H9 (cell line): ENCODE measurements at regions not wholly inside any gene's neighbourhood (a gene's known extent, or its start where the extent isn't known, plus 50 kb on each side); places are given as distances from the start of the nearest gene placed in this dataset.

ENCODE experiments used
- DNase-seq: peaks from one replicate; pipeline ENCODE4 v3.0.0-alpha.2; 2017
- H2AFZ ChIP-seq: one replicate; pipeline ENCODE4 v1.6.1; 2013; ENCODE audit warnings: mild to moderate bottlenecking, low read length, control low read depth, moderate library complexity
- H2AK5ac ChIP-seq: 2 replicates; pipeline ENCODE4 v1.6.1; 2013; ENCODE audit warnings: low read length, control low read depth, mixed read lengths; ENCODE audit not compliant: insufficient read length
- H2BK120ac ChIP-seq: one replicate; pipeline ENCODE4 v1.6.1; 2013; ENCODE audit warnings: low read depth, mild to moderate bottlenecking, low read length, control low read depth, inconsistent platforms; ENCODE audit not compliant: poor library complexity, severe bottlenecking
- H2BK12ac ChIP-seq: 2 replicates; pipeline ENCODE4 v1.6.1; 2013; ENCODE audit warnings: low read length, control low read depth, mixed read lengths, low read depth; ENCODE audit not compliant: insufficient read length
- H2BK15ac ChIP-seq: 2 replicates; pipeline ENCODE4 v1.6.1; 2013; ENCODE audit warnings: low read depth, low read length, control low read depth
- H2BK20ac ChIP-seq: one replicate; pipeline ENCODE4 v1.6.1; 2013; ENCODE audit warnings: low read depth, mild to moderate bottlenecking, low read length, control low read depth, inconsistent platforms; ENCODE audit not compliant: poor library complexity, severe bottlenecking
- H2BK5ac ChIP-seq: 2 replicates; pipeline ENCODE4 v1.6.1; 2013; ENCODE audit warnings: low read length, control low read depth, mixed read lengths; ENCODE audit not compliant: insufficient read length
- H3K14ac ChIP-seq: 2 replicates; pipeline ENCODE4 v1.6.1; 2013; ENCODE audit warnings: low read length, control low read depth; ENCODE audit not compliant: insufficient read depth
- H3K18ac ChIP-seq: 2 replicates; pipeline ENCODE4 v1.6.1; 2013; ENCODE audit warnings: low read depth, mild to moderate bottlenecking, mixed read lengths, low read length, control low read depth; ENCODE audit not compliant: insufficient read length
- H3K23ac ChIP-seq: 2 replicates; pipeline ENCODE4 v1.6.1; 2013; ENCODE audit warnings: low read length, control low read depth, mixed read lengths, low read depth; ENCODE audit not compliant: insufficient read length
- H3K23me2 ChIP-seq: 2 replicates; pipeline ENCODE4 v1.6.1; 2013; ENCODE audit warnings: low read depth, mild to moderate bottlenecking, mixed read lengths, low read length, control low read depth; ENCODE audit not compliant: insufficient read length, poor library complexity, severe bottlenecking
- H3K27ac ChIP-seq: 2 replicates; pipeline ENCODE4 v1.5.1; 2013; ENCODE audit warnings: low read length, control low read depth, mixed read lengths, low read depth; ENCODE audit not compliant: insufficient read length
- H3K27me3 ChIP-seq: 2 replicates; pipeline ENCODE4 v1.6.1; 2013; ENCODE audit warnings: low read length, control low read depth, inconsistent platforms; ENCODE audit not compliant: insufficient read depth
- H3K4ac ChIP-seq: 2 replicates; pipeline ENCODE4 v1.6.1; 2013; ENCODE audit warnings: low read depth, mild to moderate bottlenecking, control low read depth, inconsistent platforms, low read length, moderate library complexity
- H3K4me1 ChIP-seq: 2 replicates; pipeline ENCODE4 v1.6.1; 2013; ENCODE audit warnings: low read length, control low read depth, inconsistent platforms; ENCODE audit not compliant: insufficient read depth
- H3K4me2 ChIP-seq: 2 replicates; pipeline ENCODE4 v1.6.1; 2013; ENCODE audit warnings: low read length, control low read depth, mixed read lengths; ENCODE audit not compliant: insufficient read length, insufficient read depth
- H3K56ac ChIP-seq: 2 replicates; pipeline ENCODE4 v1.6.1; 2013; ENCODE audit warnings: low read depth, mild to moderate bottlenecking, mixed read lengths, low read length, control low read depth; ENCODE audit not compliant: insufficient read length
- H3K79me1 ChIP-seq: 2 replicates; pipeline ENCODE4 v1.6.1; 2013; ENCODE audit warnings: low read depth, mild to moderate bottlenecking, moderate library complexity, low read length, control low read depth, inconsistent platforms; ENCODE audit not compliant: insufficient read depth, poor library complexity, severe bottlenecking
- H3K79me2 ChIP-seq: 2 replicates; pipeline ENCODE4 v1.6.1; 2013; ENCODE audit warnings: low read length, control low read depth, inconsistent platforms; ENCODE audit not compliant: insufficient read depth
- H3K9ac ChIP-seq: 2 replicates; pipeline ENCODE4 v1.6.1; 2013; ENCODE audit warnings: low read length, control low read depth, mixed read lengths; ENCODE audit not compliant: insufficient read length; ENCODE audit errors: extremely low read depth
- H3K9me3 ChIP-seq: one replicate; pipeline ENCODE4 v1.6.1; 2013; ENCODE audit warnings: low read depth, low read length, inconsistent platforms; ENCODE audit not compliant: control insufficient read depth
- H3T11ph ChIP-seq: one replicate; pipeline ENCODE4 v1.6.1; 2013; ENCODE audit warnings: mild to moderate bottlenecking, low read length, control low read depth, inconsistent platforms
- H4K20me1 ChIP-seq: one replicate; pipeline ENCODE4 v1.6.1; 2013; ENCODE audit not compliant: control insufficient read depth, insufficient read length, insufficient read depth
- H4K5ac ChIP-seq: 2 replicates; pipeline ENCODE4 v1.6.1; 2013; ENCODE audit warnings: low read depth, mild to moderate bottlenecking, mixed read lengths, low read length, control low read depth; ENCODE audit not compliant: insufficient read length
- H4K8ac ChIP-seq: replicated peaks from 2 replicates; pipeline ENCODE4 v1.6.1; 2013; ENCODE audit warnings: low read length, control low read depth, mixed read lengths, low read depth; ENCODE audit not compliant: insufficient read length
- H4K91ac ChIP-seq: 2 replicates; pipeline ENCODE4 v1.6.1; 2013; ENCODE audit warnings: low read depth, mild to moderate bottlenecking, moderate library complexity, mixed read lengths, low read length, control low read depth; ENCODE audit not compliant: insufficient read length
- H3K27ac Mint-ChIP-seq, 3 experiments: 2 replicates in 2 of 3; 3 replicates in 1 of 3; pipeline ENCODE4 v1.8.0; 2020 to 2021; ENCODE audit warnings: mixed read lengths in 3 of 3, mild to moderate bottlenecking in 1 of 3, moderate library complexity in 1 of 3
- H3K27me3 Mint-ChIP-seq: 2 replicates; pipeline ENCODE4 v1.8.0; 2021; ENCODE audit warnings: low read depth, mild to moderate bottlenecking, moderate library complexity, mixed read lengths
- H3K36me3 Mint-ChIP-seq, 3 experiments: 2 replicates in 2 of 3; 3 replicates in 1 of 3; pipeline ENCODE4 v1.8.0; 2020 to 2021; ENCODE audit warnings: low read depth in 3 of 3, mixed read lengths in 3 of 3; ENCODE audit not compliant: insufficient read depth in 1 of 3
- H3K4me1 Mint-ChIP-seq, 2 experiments: 2 replicates each; pipeline ENCODE4 v1.8.0; 2020; ENCODE audit warnings: mixed read lengths in 2 of 2
- H3K4me3 Mint-ChIP-seq, 2 experiments: 2 replicates in 1 of 2; 3 replicates in 1 of 2; pipeline ENCODE4 v1.8.0; 2020 to 2021; ENCODE audit warnings: mild to moderate bottlenecking in 2 of 2, mixed read lengths in 2 of 2, moderate library complexity in 1 of 2
- H3K9me3 Mint-ChIP-seq, 2 experiments: 2 replicates in 1 of 2; 3 replicates in 1 of 2; pipeline ENCODE4 v1.8.0; 2020; ENCODE audit warnings: mild to moderate bottlenecking in 2 of 2, mixed read lengths in 2 of 2, moderate library complexity in 1 of 2
- CTCF ChIP-seq: fragments of 200-600 bp; sonication (generic); conservative IDR thresholded peaks from 3 replicates; pipeline ENCODE4 v1.8.0; 2021; ENCODE audit warnings: antibody characterized with exemption, mild to moderate bottlenecking
- WGBS: extraction: QIAGEN DNeasy Blood & Tissue Kit; methylation state at CpG from one replicate; pipeline ENCODE4 v1.1.7; 2013; ENCODE audit warnings: missing lambda C conversion rate, low lambda C conversion rate, mixed read lengths; ENCODE audit not compliant: insufficient read length; ENCODE audit errors: extremely low coverage; 5-methylcytosine and 5-hydroxymethylcytosine counted together

GRCh38 chr1:189597083-189597482, 880.6 kb downstream of the BRINP3 start:
- Histone ChIP-seq H4K8ac (no peak overlapping the region), H3T11ph (no peak overlapping the region), H3K18ac (no peak overlapping the region), H2AFZ (no peak overlapping the region), H2BK15ac (no peak overlapping the region), H3K27me3 (no peaks in the 10 kb centered on the region), H3K79me1 (no peaks in the 10 kb centered on the region), H4K20me1 (no peaks in the 10 kb centered on the region), H4K91ac (no peak overlapping the region), H2BK20ac (no peak overlapping the region), H3K79me2 (no peaks in the 10 kb centered on the region), H3K4me2 (no peak overlapping the region), H2BK120ac (no peak overlapping the region), H3K4ac (no peak overlapping the region), H3K9me3 (no peaks in the 10 kb centered on the region), H2BK12ac (no peak overlapping the region), H3K23me2 (no peaks in the 10 kb centered on the region), H2BK5ac (no peak overlapping the region), H4K5ac (no peak overlapping the region), H3K23ac (no peak overlapping the region), H2AK5ac (no peak overlapping the region), H3K9ac (no peak overlapping the region), H3K14ac (no peak overlapping the region), H3K4me1 (no peaks in the 10 kb centered on the region), H3K56ac (no peak overlapping the region), H3K27ac (no peak overlapping the region)
- Mint-ChIP-seq H3K9me3 (peaks cover 0 to 2% of the 10 kb centered on the region in 2 experiments; a peak in 1 of 5 replicates), H3K4me1 (no peaks in the 10 kb centered on the region), H3K4me3 (no peak overlapping the region), H3K36me3 (peaks cover 0 to 5% (median 0%) of the 10 kb centered on the region in 3 experiments; a peak in 1 of 7 replicates), H3K27ac (peak overlapping the region in 1 of 3 experiments; percentile 63; a peak in 1 of 7 replicates), H3K27me3 (no peaks in the 10 kb centered on the region; the same call in 1 of the 2 replicates)
- no peak for DNase-seq
- WGBS = no CpG with 5 or more reads among the region's 3 CpGs
- TF ChIP-seq CTCF = no peak
